SKM-1 treated with dmso at 0.1 percent for 144 hours (cell line): ENCODE measurements at regions not wholly inside any gene's neighbourhood (a gene's known extent, or its start where the extent isn't known, plus 50 kb on each side); places are given as distances from the start of the nearest gene placed in this dataset.

Source experiments
- DNase-seq: peaks from one replicate; lab custom pipeline; 2025; ENCODE audit not compliant: unreplicated experiment; lab: John Stamatoyannopoulos, UW

- no peak for DNase-seq
Measured at GRCh38 chr5:56330167-56330566, 97.0 kb upstream of the ANKRD55 start.

- no peak for DNase-seq
Measured at GRCh38 chr5:56329652-56330051, 96.5 kb upstream of the ANKRD55 start.

- no peak for DNase-seq
Measured at GRCh38 chr5:56328753-56329560, 95.8 kb upstream of the ANKRD55 start.

GRCh38 chr5:56327809-56328208 lies 94.7 kb upstream of the ANKRD55 start:
- no peak for DNase-seq

- no peak for DNase-seq
Measured at GRCh38 chr5:56326770-56327169, 93.6 kb upstream of the ANKRD55 start.

GRCh38 chr5:56326116-56326515 lies 93.0 kb upstream of the ANKRD55 start:
- peak; percentile 52 for DNase-seq

GRCh38 chr5:56325039-56325438 lies 91.9 kb upstream of the ANKRD55 start:
- DNase-seq = no peak

GRCh38 chr5:56323505-56323904 lies 90.4 kb upstream of the ANKRD55 start:
- no peak for DNase-seq

GRCh38 chr5:56322592-56322991 lies 89.5 kb upstream of the ANKRD55 start:
- no peak for DNase-seq

- no peak for DNase-seq
Measured at GRCh38 chr5:56321236-56321881, 88.2 kb upstream of the ANKRD55 start.

- DNase-seq = no peak
Measured at GRCh38 chr5:56320686-56321085, 87.6 kb upstream of the ANKRD55 start.

- no peak for DNase-seq
Measured at GRCh38 chr5:56319526-56320181, 86.5 kb upstream of the ANKRD55 start.

GRCh38 chr5:56317923-56318561 lies 84.9 kb upstream of the ANKRD55 start:
- no peak for DNase-seq

GRCh38 chr5:56316299-56316994 lies 83.3 kb upstream of the ANKRD55 start:
- DNase-seq = no peak

- DNase-seq = no peak
Measured at GRCh38 chr5:56314529-56314928, 81.4 kb upstream of the ANKRD55 start.

- DNase-seq = no peak
Measured at GRCh38 chr5:56313596-56313995, 80.5 kb upstream of the ANKRD55 start.

- DNase-seq = no peak
Measured at GRCh38 chr5:56313004-56313531, 79.9 kb upstream of the ANKRD55 start.

GRCh38 chr5:56311306-56311905 lies 78.3 kb upstream of the ANKRD55 start:
- no peak for DNase-seq

GRCh38 chr5:56310711-56311204 lies 77.6 kb upstream of the ANKRD55 start:
- no peak for DNase-seq

GRCh38 chr5:56309262-56309826 lies 76.2 kb upstream of the ANKRD55 start:
- no peak for DNase-seq
